T1000 (cell line): ENCODE measurements at regions not wholly inside any gene's neighbourhood (a gene's known extent, or its start where the extent isn't known, plus 50 kb on each side); places are given as distances from the start of the nearest gene placed in this dataset.

ENCODE experiments used
- DNase-seq: peaks from one replicate; lab custom pipeline; 2025; ENCODE audit warnings: mixed read lengths; lab: John Stamatoyannopoulos, UW

DNA sequence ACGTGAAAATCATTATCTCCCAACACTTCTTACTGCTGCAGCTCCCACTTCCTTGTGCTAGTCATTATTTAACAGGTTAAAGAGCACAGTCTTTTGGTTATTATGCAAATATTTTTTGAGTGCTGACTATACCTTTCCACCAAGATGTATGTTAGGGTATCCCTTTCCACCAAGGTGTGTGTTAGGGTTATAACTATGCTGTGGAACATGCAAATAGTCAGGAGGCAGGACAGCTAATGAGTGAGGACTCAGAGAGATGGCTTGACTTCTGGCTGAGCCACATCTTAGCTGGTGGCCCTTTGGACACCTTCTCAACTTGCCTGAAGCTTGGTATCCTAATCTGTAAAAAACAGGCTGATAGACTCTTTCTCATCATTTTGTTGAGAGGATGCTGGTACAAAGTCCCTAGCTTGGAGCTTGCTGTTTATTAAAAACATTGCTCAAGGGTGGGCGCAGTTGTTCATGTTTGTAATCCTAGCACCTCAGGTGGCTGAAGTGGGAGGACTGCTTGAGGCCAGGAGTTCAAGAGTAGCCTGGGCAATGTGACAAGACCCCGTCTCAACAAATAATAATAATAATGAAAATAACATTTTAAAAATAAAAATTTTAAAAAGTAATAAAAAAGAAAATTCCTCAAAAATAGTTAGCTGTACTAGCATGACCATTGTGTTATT, 160.5 kb upstream of the ADAMTS9 start:
- DNase-seq, result no peak

DNA sequence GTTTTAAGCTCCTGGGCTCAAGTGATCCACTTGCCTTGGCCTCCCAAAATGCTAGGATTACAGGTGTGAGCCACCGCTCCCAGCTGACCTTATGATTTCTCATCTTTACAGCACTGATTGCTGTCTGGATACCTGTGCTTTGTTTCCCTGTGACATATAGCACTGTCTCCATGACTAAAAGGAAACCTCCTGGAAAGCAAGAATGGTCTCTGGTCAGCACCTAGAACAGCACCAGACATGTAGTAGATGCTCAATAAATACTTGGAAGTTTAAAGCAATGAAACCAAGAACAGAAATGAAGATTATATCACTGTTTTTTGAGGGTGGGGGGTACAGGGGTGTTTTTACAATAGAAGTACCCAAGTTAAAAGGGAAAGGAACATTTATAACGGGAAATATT, 156.8 kb upstream of the ADAMTS9 start:
- DNase-seq, result no peak

DNA sequence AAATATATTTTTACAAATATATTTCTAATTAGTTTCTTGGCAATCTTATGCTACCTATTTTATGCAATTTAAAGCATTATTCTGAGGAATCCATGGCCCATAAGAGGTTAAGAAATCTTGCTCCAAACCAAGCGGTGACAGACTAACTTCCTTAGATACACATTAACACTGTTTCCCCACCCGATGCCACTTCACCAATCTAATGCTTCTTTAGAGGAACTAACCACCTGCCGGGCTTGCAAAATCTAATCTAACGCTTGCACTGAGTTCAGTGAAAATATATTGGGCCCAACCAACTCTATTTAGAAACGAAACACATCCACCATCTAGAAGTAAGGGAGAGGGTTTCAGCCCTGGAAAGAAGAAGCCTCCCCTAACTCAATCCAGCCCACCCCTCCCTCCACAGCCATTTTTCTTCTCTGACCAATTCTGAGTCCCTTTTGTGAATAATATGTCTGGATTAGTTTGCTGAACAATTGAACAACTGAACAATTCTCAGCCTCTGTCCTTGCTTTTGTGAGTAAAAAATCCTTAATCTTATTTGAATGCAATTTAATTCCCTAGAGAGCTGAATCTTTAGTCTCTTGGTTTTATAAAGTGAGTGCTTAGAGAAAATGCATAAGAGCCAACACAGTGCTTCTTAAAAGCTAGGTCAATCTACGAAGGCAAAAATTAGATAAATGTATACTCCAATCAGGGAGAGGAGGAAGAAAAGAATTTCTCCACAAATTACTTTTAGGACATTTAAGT, 150.4 kb upstream of the ADAMTS9 start:
- no peak for DNase-seq

DNA sequence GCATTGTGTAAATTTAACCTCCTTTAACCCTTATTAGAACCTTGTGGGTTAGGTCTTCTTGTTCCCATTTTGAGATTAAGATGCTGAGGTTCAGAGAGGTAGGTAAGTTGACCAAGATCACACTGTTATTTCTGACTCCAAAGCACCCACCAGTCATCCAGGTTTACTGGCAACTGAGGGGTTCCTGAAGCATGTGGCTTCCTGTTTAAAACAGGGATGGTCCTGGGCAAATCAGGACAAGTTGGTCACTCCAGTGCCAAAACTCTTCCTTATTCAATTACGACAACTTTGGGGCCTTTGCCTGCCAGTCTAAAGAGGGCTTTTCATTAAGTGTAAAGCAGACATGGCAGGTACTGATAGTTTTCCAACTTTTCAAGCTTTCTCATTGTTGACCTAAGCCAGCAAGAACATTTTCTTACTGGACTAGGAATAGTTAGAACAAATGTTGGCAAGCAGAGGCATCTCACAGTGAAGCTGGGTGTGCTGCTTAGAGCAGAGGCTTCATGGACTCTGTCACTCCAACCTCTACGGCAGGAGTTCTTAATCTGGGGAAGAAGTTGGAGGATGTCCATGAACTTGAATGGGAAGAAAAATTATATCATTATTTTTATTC, 149.4 kb upstream of the ADAMTS9 start:
- no peak for DNase-seq

DNA sequence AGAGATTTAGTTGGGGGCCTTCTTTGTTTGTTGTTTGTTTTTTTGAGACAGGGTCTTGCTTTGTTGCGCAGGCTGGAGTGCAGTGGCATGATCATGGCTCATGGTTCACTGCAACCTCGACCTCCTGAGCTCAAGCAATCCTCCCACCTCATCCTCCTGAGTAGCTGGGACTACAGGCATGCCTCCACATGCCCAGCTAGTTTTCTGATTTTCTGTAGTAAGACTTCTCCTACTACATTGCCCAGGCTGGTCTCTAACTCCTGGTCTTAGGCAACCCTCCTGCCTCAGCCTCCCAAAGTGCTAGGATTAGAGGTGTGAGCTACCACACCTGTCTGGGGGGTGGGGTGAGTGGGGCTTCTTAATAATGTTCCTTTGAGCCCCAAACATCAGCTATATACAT, 148.3 kb upstream of the ADAMTS9 start:
- DNase-seq, result no peak

DNA sequence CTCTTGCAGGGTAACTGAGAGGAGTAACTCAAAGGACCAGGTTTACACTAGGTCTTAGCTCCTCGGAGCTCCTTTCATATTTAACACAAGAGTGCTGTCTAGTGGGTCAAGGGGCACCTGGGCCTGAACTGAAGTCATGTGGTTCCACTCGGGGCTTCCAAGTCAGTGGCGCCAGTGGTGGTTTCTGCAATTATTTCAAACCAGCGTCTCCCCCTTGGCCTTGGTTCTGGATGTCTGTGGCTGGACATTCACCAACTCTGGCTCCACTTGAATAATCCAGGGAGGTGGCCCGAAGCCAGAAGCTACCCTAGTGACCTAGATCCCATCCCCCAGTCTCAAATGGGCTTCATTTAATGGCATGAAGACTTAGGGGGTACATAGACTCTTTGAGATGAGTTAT, 144.3 kb upstream of the ADAMTS9 start:
- DNase-seq, result no peak

DNA sequence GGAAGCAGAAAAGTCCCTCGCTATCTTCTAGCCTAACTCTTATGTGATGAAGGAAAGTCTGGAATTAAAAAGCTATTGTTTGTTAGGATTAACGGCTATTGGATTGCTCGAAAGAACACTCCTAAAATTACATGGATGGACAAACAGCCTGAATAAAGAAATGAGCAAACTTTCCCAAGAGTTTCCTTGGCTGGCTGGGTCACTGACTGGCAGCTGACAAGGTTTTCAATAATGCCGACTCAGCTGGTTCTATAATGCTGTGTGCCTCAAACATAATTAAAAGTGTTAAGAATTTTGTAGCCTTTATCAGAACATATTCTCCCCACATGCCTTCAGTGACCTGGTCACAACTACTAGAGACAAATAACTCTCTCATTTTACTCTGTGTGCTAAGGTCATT, 142.9 kb upstream of the ADAMTS9 start:
- no peak for DNase-seq

DNA sequence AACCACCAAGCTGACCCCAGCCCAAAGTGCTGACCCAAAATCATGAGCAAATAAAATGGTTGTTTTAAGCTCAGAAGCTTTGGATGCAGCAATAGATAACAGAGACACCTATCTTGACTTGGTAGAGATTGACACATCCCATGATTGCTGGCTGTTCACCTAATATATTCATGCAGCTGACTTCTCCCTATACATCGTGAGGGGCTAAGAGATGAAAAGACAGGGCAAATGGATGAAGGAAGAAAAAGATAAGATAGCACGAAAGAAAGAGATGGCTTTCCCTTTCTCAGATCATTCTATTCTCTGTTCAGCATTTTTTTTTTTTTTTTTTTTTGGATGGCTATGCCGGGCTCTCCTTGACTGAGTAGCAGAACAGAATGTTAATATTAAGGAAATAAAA, 141.5 kb upstream of the ADAMTS9 start:
- no peak for DNase-seq

DNA sequence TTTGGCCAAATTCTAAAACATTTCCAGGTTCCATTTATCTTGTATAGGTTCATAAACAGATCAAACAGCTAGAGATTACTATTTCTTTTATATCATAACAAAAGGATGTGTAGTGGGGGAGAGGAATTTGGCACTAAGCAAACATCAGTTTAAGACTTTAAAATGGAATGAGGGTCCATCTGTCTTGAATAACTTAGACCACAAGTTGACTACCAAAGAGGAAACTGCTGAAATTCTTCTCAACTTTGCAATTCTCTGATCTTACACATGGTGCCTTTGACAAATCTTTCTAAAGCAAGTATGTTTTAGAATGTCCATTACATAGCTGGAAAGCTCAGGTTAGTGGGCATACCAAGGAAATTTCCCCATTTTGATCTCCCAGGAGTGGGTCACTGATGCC, 140.5 kb upstream of the ADAMTS9 start:
- no peak for DNase-seq

DNA sequence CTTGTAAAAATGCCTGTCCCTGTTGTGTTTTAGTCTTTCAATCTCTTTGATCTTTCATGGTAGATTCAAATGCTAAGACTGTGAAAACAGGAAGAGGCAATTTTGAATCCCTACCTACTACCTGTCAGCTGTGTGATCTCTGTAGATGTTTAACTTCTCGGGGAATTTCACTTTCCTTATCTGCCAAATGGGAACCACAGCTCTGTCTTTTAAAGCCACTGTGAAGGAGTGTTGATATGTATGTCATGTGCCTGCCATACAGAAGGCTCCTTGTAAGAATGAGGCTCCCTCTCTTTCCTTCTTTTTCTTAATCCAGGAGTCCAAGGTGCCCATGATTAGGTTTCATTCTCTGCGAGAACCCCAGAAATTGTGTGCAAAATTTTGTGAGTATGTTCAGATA, 139.6 kb upstream of the ADAMTS9 start:
- DNase-seq, result no peak

DNA sequence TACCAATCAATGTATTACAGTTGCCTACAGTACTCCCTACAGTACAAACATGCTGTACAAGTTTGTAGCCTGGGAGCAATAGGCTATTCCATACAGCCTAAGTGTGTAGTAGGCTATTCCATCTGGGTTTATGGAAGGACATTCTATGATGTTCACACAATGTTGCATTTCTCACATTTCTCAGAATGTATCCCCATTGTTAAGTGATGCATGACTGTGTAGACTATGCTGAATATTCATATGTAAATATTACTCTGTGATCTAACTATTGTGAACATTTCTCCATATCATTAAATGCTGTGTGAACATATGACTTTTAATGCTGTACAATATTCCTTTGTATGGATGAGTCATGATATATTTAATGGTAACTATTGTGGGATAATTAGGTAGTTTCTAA, 139.2 kb upstream of the ADAMTS9 start:
- DNase-seq, result no peak

DNA sequence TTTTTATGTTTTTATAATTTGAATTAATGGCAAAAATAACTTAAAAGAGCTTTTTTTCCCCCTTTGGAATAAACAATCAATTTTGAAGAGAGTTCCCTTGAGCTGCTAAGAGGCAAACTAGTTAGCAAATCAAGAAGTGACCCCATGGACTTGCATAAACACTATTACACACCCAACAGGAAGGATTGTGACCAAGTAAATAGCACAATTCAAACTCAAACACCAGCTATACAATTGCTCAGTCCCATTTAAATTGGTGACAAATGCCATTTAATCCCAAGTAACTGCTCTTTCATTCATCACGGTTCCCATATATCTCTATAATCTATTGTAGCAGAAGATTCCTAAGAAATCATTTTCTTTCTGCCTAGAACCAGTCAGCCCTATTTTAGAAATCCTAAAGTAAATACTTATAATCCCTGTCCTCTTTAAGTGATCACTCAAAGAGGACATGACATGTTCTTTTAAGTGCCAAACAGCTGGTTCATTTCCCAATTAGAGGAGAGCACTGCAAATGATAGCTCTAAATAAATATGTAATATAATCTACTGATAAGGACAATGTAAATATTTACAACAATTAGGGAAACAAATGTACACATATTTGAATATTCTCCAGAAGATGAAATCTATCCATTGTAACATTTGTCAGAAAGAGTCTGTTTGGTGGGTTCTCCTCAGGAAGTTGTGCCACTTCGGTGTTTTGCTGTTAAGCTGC, 137.8 kb upstream of the ADAMTS9 start:
- no peak for DNase-seq

DNA sequence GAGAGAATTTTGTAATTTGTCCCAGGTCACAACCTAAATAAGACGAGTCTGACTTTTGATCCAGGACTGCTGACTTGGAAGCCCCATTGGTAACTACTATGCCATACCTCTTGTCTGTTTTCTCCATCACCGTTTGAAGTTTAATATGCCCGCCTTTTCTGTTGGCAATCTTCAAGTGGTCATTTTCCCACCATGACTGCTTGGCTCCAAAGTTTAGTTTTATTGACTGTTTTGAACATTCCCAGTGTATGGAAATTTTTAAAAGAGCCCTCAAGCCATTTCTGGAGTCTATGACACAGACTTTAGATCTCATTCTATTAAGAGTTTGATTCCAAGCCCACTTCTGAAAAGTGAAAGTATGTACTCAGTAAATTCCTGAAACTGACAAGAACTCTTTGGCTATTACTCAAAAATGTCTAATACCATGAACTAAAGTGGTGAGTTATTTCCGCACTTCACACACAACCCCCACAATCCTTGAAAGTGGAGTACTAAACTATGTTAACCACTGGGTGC, 136.7 kb upstream of the ADAMTS9 start:
- no peak for DNase-seq

DNA sequence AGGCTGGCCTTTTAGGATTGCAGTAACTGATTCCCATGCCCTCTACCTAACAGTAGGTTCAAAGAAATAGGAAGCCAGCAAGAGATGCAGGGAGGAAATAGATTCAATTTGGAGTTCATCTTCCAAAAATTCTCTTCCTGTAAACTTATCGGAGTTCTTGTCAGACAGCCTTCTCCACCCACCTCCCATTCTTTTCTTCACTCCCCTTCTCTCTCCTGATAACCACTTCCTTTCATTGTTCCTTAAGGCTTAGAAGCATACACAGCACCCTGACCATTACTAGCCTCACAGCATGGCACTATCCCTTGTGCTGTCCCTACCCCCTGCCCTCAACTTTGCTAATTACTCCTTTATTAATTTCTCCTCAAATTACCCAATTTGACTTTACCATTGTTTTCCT, 130.4 kb upstream of the ADAMTS9 start:
- no peak for DNase-seq

DNA sequence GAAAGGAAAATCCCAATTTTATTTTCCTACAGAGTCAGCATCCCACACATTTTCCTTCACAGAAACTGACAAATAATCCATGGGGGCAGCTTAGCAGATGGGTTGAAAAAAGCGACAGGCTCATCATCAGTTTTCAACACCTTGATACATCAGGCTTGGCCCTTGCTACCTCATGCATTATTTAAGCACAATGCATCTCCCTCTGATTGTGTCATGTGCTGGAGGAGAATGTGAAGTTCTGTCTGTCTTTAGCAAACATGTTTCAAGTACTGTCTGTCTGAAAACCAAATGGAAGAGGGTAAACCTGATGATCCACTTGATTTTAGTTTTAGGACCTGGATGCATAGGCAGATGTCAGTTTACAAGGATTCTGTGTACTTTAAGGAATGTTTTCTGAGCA, 128.6 kb upstream of the ADAMTS9 start:
- DNase-seq, result no peak

DNA sequence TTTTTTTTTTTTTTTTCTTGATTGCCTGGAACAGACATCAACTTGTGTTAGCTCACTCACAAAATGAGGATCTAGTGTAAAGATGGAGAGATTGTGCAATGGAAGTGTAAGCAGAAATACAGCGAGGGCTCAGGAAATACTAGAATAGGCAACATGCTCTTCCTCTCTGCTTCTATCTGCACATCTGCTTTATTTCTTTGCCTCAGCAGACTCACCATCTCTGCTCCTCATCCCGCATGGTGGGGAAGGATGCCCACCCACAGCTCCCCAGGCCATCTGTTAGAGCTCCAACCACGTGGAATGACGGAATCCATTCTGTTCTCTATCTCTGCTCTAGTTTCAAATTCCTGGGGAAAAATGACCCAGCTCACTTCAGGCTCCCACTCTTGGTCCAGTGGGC, 128.0 kb upstream of the ADAMTS9 start:
- no peak for DNase-seq

DNA sequence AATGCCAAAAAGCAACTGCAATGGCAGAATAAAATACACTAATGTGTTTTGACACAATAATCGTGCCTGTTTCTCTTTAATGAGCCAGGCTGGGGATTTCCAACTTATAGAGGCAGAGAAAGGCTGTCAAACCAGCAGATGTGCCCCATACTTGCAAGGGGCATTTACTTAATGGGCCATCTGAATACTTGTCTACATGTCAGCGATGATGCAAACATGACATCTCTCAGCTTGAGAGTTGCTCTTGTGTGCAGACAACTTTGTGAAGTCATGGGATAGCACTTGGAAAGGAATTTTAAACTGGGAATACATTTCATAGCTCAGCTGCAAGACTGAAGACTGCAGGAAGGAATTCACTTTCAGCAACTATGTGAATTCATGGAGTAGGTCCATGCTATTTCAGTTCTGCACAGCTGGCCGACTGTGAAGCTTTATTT, 127.4 kb upstream of the ADAMTS9 start:
- DNase-seq, result no peak

DNA sequence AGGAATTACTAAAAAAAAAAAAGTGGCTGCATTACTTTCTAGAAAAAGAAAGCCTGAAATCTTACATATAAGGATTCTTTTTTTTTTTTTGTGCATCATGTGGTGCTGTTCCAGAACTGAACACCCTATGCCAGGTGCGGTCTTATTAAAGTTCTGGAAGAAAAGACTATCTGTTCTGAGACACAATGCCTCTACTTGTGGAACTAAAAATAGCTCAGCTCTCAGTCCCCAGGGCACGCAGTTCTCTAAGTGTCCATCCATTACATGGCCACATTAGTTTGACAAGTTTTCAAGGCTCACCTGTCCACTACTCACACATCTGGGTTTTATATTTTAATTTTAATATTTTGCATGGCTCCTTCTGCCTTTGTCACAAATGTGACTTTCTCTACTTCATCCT, 126.6 kb upstream of the ADAMTS9 start:
- DNase-seq, result no peak

DNA sequence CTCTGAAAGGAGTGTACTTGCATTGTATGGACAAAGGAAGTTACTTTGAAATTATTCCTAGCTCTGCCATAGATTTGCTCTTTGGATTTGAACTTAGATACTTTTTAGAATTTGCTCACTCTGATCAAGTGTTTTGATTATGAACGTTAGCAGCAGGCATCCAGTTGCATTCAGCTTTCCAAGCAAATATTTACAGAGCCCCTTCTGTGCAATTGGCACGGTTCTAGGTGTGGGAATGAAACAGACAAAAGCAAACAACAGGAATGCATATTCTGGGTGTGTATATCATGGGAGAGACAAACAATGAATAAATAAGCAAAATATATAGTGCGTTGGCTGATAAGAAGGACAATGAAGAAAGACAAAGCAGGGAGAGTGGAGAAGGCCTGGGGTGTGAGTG, 125.5 kb upstream of the ADAMTS9 start:
- no peak for DNase-seq

DNA sequence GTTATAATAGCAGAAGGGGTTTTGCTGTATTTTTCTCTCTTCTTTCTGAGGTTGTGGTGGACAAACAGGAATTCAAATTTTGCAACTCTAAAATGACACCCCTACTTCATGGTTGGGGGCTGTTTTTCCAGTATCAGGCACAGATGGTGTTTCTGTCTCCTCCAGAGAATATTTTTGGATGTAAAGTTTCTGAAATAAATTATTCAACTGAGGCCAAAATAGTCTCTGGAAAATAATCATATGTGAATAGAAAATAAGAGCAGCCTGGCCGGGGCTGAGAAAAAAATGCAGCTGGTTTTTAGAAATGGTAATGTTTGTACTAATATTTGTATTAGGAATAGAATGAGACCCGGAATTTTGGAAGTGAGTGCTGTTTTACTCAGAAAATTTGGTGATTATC, 121.3 kb upstream of the ADAMTS9 start:
- no peak for DNase-seq

DNA sequence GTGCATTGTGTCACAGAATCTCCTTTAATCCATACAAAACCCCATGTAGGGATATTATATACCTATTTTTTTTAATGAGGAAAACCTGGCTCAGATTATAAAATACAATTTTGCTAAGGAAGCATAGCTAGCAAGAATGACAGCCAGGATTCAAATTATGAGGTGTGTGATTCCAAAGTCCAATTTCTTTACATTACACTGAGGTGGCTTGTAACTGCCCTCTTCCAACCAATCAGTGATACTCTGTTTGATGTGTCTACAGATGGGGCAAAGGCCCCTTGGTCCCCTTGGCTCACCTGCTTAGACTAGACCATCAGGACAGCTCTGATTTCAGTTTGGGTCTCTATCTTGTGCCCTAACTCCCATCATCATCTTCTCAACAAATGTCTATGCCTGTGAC, 120.3 kb upstream of the ADAMTS9 start:
- DNase-seq, result no peak
